GM23248 (cell line): ENCODE measurements at regions not wholly inside any gene's neighbourhood (a gene's known extent, or its start where the extent isn't known, plus 50 kb on each side); places are given as distances from the start of the nearest gene placed in this dataset.
A peak's percentile ranks its signal among the peaks of the same experiment; 100 is the strongest.

Source experiments
- DNase-seq: peaks from one replicate; pipeline ENCODE4 v3.0.0-alpha.2; 2015
- H2AFZ ChIP-seq: fragments of 200-600 bp; sonication (generic); 2 replicates; pipeline ENCODE4 v1.6.1; 2016; ENCODE audit warnings: antibody characterized with exemption
- H3F3A ChIP-seq: fragments of 200-600 bp; sonication (generic); 2 replicates; pipeline ENCODE4 v1.6.1; 2016; ENCODE audit warnings: mild to moderate bottlenecking, antibody characterized with exemption, mixed run types; ENCODE audit not compliant: insufficient read depth
- H3K27ac ChIP-seq: fragments of 200-600 bp; sonication (generic); 2 replicates; pipeline ENCODE4 v1.5.1; 2016; ENCODE audit warnings: mild to moderate bottlenecking
- H3K27me3 ChIP-seq: fragments of 200-600 bp; sonication (generic); replicated peaks from 2 replicates; pipeline ENCODE4 v1.6.1; 2016; ENCODE audit warnings: mild to moderate bottlenecking; ENCODE audit not compliant: insufficient read depth
- H3K36me3 ChIP-seq: fragments of 200-600 bp; sonication (generic); 2 replicates; pipeline ENCODE4 v1.6.1; 2016; ENCODE audit warnings: low read depth, mild to moderate bottlenecking
- H3K4me1 ChIP-seq: fragments of 200-600 bp; sonication (generic); 2 replicates; pipeline ENCODE4 v1.6.1; 2016; ENCODE audit warnings: mild to moderate bottlenecking; ENCODE audit not compliant: insufficient read depth
- H3K4me2 ChIP-seq: fragments of 200-600 bp; sonication (generic); one replicate; pipeline ENCODE4 v1.6.1; 2016; ENCODE audit warnings: mild to moderate bottlenecking; ENCODE audit not compliant: unreplicated experiment
- H3K4me3 ChIP-seq: fragments of 200-600 bp; sonication (generic); 2 replicates; pipeline ENCODE4 v1.5.1; 2016; ENCODE audit warnings: mild to moderate bottlenecking
- H3K79me2 ChIP-seq: fragments of 200-600 bp; sonication (generic); 2 replicates; pipeline ENCODE4 v1.6.1; 2016; ENCODE audit warnings: mild to moderate bottlenecking; ENCODE audit not compliant: insufficient read depth
- H3K9ac ChIP-seq: fragments of 200-600 bp; sonication (generic); 2 replicates; pipeline ENCODE4 v1.6.1; 2016; ENCODE audit warnings: mild to moderate bottlenecking
- H3K9me2 ChIP-seq: fragments of 200-600 bp; sonication (generic); 2 replicates; pipeline ENCODE4 v1.6.1; 2016; ENCODE audit warnings: mixed run types, mild to moderate bottlenecking, moderate library complexity; ENCODE audit not compliant: insufficient read depth
- H3K9me3 ChIP-seq: fragments of 200-600 bp; sonication (generic); one replicate; pipeline ENCODE4 v1.6.1; 2017; ENCODE audit warnings: low read depth
- H4K20me1 ChIP-seq: fragments of 200-600 bp; sonication (generic); 2 replicates; pipeline ENCODE4 v1.6.0; 2016; ENCODE audit not compliant: insufficient read depth
- EZH2 ChIP-seq: fragments of 200-600 bp; sonication (generic); IDR thresholded peaks from 2 replicates; pipeline ENCODE4 v1.6.1; 2018; ENCODE audit warnings: antibody characterized with exemption, mild to moderate bottlenecking; ENCODE audit not compliant: insufficient read depth, poor library complexity, severe bottlenecking
- EZH2phosphoT487 ChIP-seq: fragments of 200-600 bp; sonication (generic); IDR thresholded peaks from 2 replicates; pipeline ENCODE4 v1.6.1; 2018; ENCODE audit warnings: antibody characterized with exemption, moderate library complexity, mild to moderate bottlenecking, low read depth; ENCODE audit not compliant: insufficient read depth
- WGBS, 2 experiments: methylation state at CpG; one replicate each; pipeline ENCODE4 v1.1.6; 2015 to 2017; ENCODE audit warnings: low lambda C conversion rate in 2 of 2, low coverage in 1 of 2; ENCODE audit errors: missing lambda C conversion rate in 2 of 2; 5-methylcytosine and 5-hydroxymethylcytosine counted together
- in situ Hi-C: fragments of 300-500 bp; cut with MboI; formaldehyde crosslinking; loops from 2 replicates; pipeline ENCODE4 v1.15.0; 2020

- H2AFZ ChIP-seq = 0 out of 2 replicates have a peak overlapping the region, but pooled peaks have one; percentile 1
- peak overlapping the region; percentile 38 for H3K27ac ChIP-seq
Observed at GRCh38 chr1:87765057-87765680, 436.5 kb downstream of the LMO4 start.

DNA sequence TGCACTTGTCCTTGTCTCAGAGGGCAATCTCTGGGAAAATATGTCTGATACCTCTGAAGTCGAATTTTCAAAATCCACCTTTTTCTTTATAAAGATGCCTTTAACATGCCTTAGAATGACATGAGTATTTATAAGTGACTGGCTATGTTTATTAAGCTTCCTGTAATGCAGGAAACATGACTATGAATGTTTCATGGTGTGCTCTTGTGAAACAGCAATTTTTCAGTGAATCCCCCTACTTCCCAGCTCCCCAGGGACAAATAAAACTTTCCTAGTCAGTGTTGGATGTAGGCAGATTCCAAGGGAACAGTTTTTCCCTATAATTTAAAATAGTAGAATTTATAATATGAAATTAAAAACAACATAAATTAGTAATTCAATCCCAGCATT, 437.0 kb downstream of the LMO4 start:
- in situ Hi-C loops = no loop called here
- H3K27ac ChIP-seq = peak overlapping the region; percentile 38
- peak; percentile 77 for DNase-seq

More at GRCh38 chr1:87765057-87765680, 436.5 kb downstream of the LMO4 start:
- Histone ChIP-seq H3K4me2 (no peak overlapping the region), H3K36me3 (no peaks in the 10 kb centered on the region), H3K27me3 (no peaks in the 10 kb centered on the region), H3K4me3 (no peak overlapping the region), H4K20me1 (no peaks in the 10 kb centered on the region), H3K9me2 (no peaks in the 10 kb centered on the region), H3K79me2 (no peaks in the 10 kb centered on the region), H3K4me1 (peaks cover 35% of the 10 kb centered on the region), H3F3A (peaks cover 9% of the 10 kb centered on the region), H3K9ac (no peak overlapping the region), H3K9me3 (no peaks in the 10 kb centered on the region)
- no peak for DNase-seq
- in situ Hi-C loops = no loop called here
- 83 to 86% methylated on average over 6 of the region's 6 CpGs for WGBS, 2 experiments
- TF ChIP-seq EZH2phosphoT487 (no peak), EZH2 (no peak)

GRCh38 chr1:87766737-87767136, 438.1 kb downstream of the LMO4 start:
- H2AFZ ChIP-seq = peak overlapping the region; percentile 75
- no peaks in the 10 kb centered on the region for H4K20me1 ChIP-seq
- WGBS, 2 experiments = 41 to 50% methylated on average over 1 of the region's 1 CpG
- in situ Hi-C loops = no loop called here
- H3K4me1 ChIP-seq = peaks cover 31% of the 10 kb centered on the region
- peak; percentile 61 for DNase-seq
- H3K79me2 ChIP-seq = no peaks in the 10 kb centered on the region
- peak overlapping the region; percentile 38 for H3K27ac ChIP-seq
- H3K27me3 ChIP-seq = no peaks in the 10 kb centered on the region
- peaks cover 9% of the 10 kb centered on the region for H3F3A ChIP-seq
- H3K36me3 ChIP-seq = no peaks in the 10 kb centered on the region
- H3K9ac ChIP-seq = 0 out of 2 replicates have a peak overlapping the region, but pooled peaks have one; percentile 12
- no peaks in the 10 kb centered on the region for H3K9me3 ChIP-seq
- H3K9me2 ChIP-seq = no peaks in the 10 kb centered on the region
- no peak overlapping the region for H3K4me3 ChIP-seq
- TF ChIP-seq EZH2 = no peak
- H3K4me2 ChIP-seq = peak overlapping the region; percentile 29

More for the DNA sequence above, 437.0 kb downstream of the LMO4 start:
- H3K4me2 ChIP-seq = peak overlapping the region; percentile 29
- 0 out of 2 replicates have a peak overlapping the region, but pooled peaks have one; percentile 1 for H2AFZ ChIP-seq
- no peaks in the 10 kb centered on the region for H4K20me1 ChIP-seq
- TF ChIP-seq EZH2 (no peak), EZH2phosphoT487 (no peak)
- no peaks in the 10 kb centered on the region for H3K36me3 ChIP-seq
- peaks cover 31% of the 10 kb centered on the region for H3K4me1 ChIP-seq
- peaks cover 9% of the 10 kb centered on the region for H3F3A ChIP-seq
- H3K9me3 ChIP-seq = no peaks in the 10 kb centered on the region
- WGBS, 2 experiments = 36 to 37% methylated on average over 1 of the region's 1 CpG
- H3K27me3 ChIP-seq = no peaks in the 10 kb centered on the region
- no peaks in the 10 kb centered on the region for H3K79me2 ChIP-seq
- no peak overlapping the region for H3K9ac ChIP-seq
- no peak overlapping the region for H3K4me3 ChIP-seq
- no peaks in the 10 kb centered on the region for H3K9me2 ChIP-seq

DNA sequence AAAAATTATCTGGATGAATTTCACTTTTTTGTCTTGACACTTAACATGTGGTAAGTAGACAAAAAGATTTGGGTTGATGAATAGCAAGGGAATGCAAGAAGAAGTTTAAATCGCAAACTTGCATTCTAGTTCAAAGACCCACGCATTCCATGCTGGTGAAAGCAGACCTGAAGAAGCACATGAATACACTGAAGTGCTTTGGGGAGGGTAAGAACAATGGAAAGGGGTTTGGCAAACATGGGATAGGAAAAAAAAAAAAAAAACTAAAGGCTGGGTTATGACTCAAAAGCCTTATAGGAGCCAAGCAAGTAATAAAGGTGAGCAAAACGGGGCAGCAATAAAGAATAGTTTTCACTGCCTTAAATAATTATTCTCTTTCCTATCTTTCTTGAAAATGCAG, 450.2 kb downstream of the LMO4 start:
- Histone ChIP-seq H3K9ac (no peak overlapping the region), H3K27me3 (no peaks in the 10 kb centered on the region), H3K9me3 (no peaks in the 10 kb centered on the region), H3K9me2 (no peaks in the 10 kb centered on the region), H3K4me3 (no peak overlapping the region), H2AFZ (no peak overlapping the region), H3K27ac (no peak overlapping the region), H3F3A (no peaks in the 10 kb centered on the region), H3K4me2 (no peak overlapping the region), H4K20me1 (no peaks in the 10 kb centered on the region), H3K36me3 (no peaks in the 10 kb centered on the region), H3K4me1 (no peaks in the 10 kb centered on the region), H3K79me2 (no peaks in the 10 kb centered on the region)
- in situ Hi-C loops = no loop called here
- DNase-seq = no peak
- TF ChIP-seq EZH2phosphoT487 (no peak), EZH2 (no peak)
- WGBS, 2 experiments = 95 to 96% methylated on average over 3 of the region's 3 CpGs
